ENCODE measurements at regions not wholly inside any gene's neighbourhood (a gene's known extent, or its start where the extent isn't known, plus 50 kb on each side); places are given as distances from the start of the nearest gene placed in this dataset.

GRCh38 chr5:115735108-115735998 is 81.1 kb downstream of the CDO1 start:
- TF ChIP-seq CTCF (CRISPR knock-in tag; IDR thresholded peaks at IDR 0.05) (no peak), CSRNP1 (CRISPR knock-in tag; IDR thresholded peaks at IDR 0.05) (no peak), EP300 (IDR thresholded peaks at IDR 0.05; ENCODE audit: low read depth in 2 of 2, low read length in 2 of 2) (no peak), EP300 (CRISPR knock-in tag; IDR thresholded peaks at IDR 0.05; ENCODE audit: borderline replicate concordance) (no peak), ETS1 (CRISPR knock-in tag; IDR thresholded peaks at IDR 0.05) (no peak), ZNF337 (CRISPR knock-in tag; IDR thresholded peaks at IDR 0.05; ENCODE audit: borderline replicate concordance, low read depth) (no peak), SRF (IDR thresholded peaks at IDR 0.05; ENCODE audit: low read depth, low read length) (no peak), POLR2G (IDR thresholded peaks at IDR 0.05; ENCODE audit: low read depth, low read length) (no peak), ZNF7 (CRISPR knock-in tag; IDR thresholded peaks at IDR 0.05) (no peak), EZH2 (conservative IDR thresholded peaks at IDR 0.05; ENCODE audit: low read depth, low read length) (no peak), ZBTB43 (CRISPR knock-in tag; conservative IDR thresholded peaks at IDR 0.05) (no peak), NKX3-1 (CRISPR knock-in tag; IDR thresholded peaks at IDR 0.05) (no peak), THAP11 (CRISPR knock-in tag; IDR thresholded peaks at IDR 0.05) (no peak), ZNF33A (CRISPR knock-in tag; IDR thresholded peaks at IDR 0.05; ENCODE audit: borderline replicate concordance) (no peak), NCOR1 (IDR thresholded peaks at IDR 0.05; ENCODE audit: borderline replicate concordance, low read length) (no peak)

All from HepG2 (cell line).